Natural killer cell (primary cell): ENCODE measurements at regions not wholly inside any gene's neighbourhood (a gene's known extent, or its start where the extent isn't known, plus 50 kb on each side); places are given as distances from the start of the nearest gene placed in this dataset.
"Not testable (repeated sequence)": the region's sequence is repeated elsewhere in the genome, so short reads cannot be mapped to it uniquely, and the experiment has no call there.

Experiments used
- ATAC-seq, 3 donors: fragments of 150-1000 bp in 2 of 3; fragments of 200-7000 bp in 1 of 3; cut with Tn5 transposase; 1 replicate in 1 of 3; 2 replicates in 2 of 3; pipeline ENCODE4 v1.10.0; 2021; ENCODE audit warnings: mild to moderate bottlenecking in 2 of 3, moderate library complexity in 2 of 3
- DNase-seq, 2 donors: peaks; one replicate each; pipeline versions ENCODE4 v3.0.0 to v3.0.0-alpha.2; 2013 to 2021; ENCODE audit warnings: mixed read lengths in 1 of 2
- H3K27ac ChIP-seq: one replicate; pipeline ENCODE4 v1.5.1; 2013; ENCODE audit warnings: mild to moderate bottlenecking, low read length
- H3K27me3 ChIP-seq: one replicate; pipeline ENCODE4 v1.6.1; 2013; ENCODE audit warnings: low read length; ENCODE audit not compliant: control insufficient read depth, insufficient read depth
- H3K36me3 ChIP-seq: one replicate; pipeline ENCODE4 v1.6.1; 2013; ENCODE audit warnings: low read length; ENCODE audit not compliant: control insufficient read depth, insufficient read depth
- H3K4me1 ChIP-seq: one replicate; pipeline ENCODE4 v1.6.1; 2013; ENCODE audit warnings: low read length; ENCODE audit not compliant: control insufficient read depth, insufficient read depth
- H3K4me3 ChIP-seq: one replicate; pipeline ENCODE4 v1.5.1; 2013; ENCODE audit warnings: low read length
- H3K9me3 ChIP-seq: one replicate; pipeline ENCODE4 v1.6.1; 2013; ENCODE audit warnings: low read length; ENCODE audit not compliant: control insufficient read depth, insufficient read depth
- H3K27ac Mint-ChIP-seq, 2 donors: one replicate each; pipeline ENCODE4 v1.8.0; 2022; ENCODE audit warnings: mild to moderate bottlenecking in 2 of 2, mixed read lengths in 2 of 2, moderate library complexity in 1 of 2
- H3K27me3 Mint-ChIP-seq, 2 donors: one replicate each; pipeline ENCODE4 v1.8.0; 2022; ENCODE audit warnings: low read depth in 2 of 2, mixed read lengths in 2 of 2
- H3K36me3 Mint-ChIP-seq: one replicate; pipeline ENCODE4 v1.8.0; 2022; ENCODE audit warnings: mixed read lengths
- H3K4me1 Mint-ChIP-seq, 2 donors: one replicate each; pipeline ENCODE4 v1.8.0; 2022; ENCODE audit warnings: mixed read lengths in 2 of 2
- H3K4me3 Mint-ChIP-seq: one replicate; pipeline ENCODE4 v1.8.0; 2022; ENCODE audit warnings: mild to moderate bottlenecking, moderate library complexity, mixed read lengths
- H3K9me3 Mint-ChIP-seq, 2 donors: one replicate each; pipeline ENCODE4 v1.8.0; 2022; ENCODE audit warnings: mixed read lengths in 2 of 2
- CTCF ChIP-seq: fragments of 200-600 bp; IDR thresholded peaks from one replicate; pipeline ENCODE4 v1.8.0; 2022; ENCODE audit warnings: antibody characterized with exemption
- WGBS: methylation state at CpG from one replicate; pipeline ENCODE4 v1.1.7; 2013; ENCODE audit warnings: missing lambda C conversion rate; ENCODE audit not compliant: insufficient coverage; 5-methylcytosine and 5-hydroxymethylcytosine counted together
- intact Hi-C: fragments of 100-400 bp; cut with micrococcal nuclease; formaldehyde crosslinking; loops from one replicate; pipeline ENCODE4 v1.14.2; 2022

GRCh38 chr20:48444249-48444648 lies 383.6 kb downstream of the PREX1 start:
- H3K36me3 ChIP-seq: no peaks in the 10 kb centered on the region
- H3K4me1 Mint-ChIP-seq: no peaks in the 10 kb centered on the region
- ATAC-seq: no peak
- DNase-seq: no peak
- peaks cover 4% of the 10 kb centered on the region for H3K9me3 ChIP-seq
- TF ChIP-seq CTCF: no peak
- no peak overlapping the region for H3K4me3 ChIP-seq
- no peak overlapping the region for H3K4me3 Mint-ChIP-seq
- peaks cover 12% of the 10 kb centered on the region for H3K36me3 Mint-ChIP-seq
- H3K27me3 Mint-ChIP-seq: peaks cover 12 to 16% of the 10 kb centered on the region in 2 donors
- H3K4me1 ChIP-seq: no peaks in the 10 kb centered on the region
- intact Hi-C loops: no loop called here
- peaks cover 2% of the 10 kb centered on the region for H3K27me3 ChIP-seq
- H3K27ac ChIP-seq: no peak overlapping the region
- H3K27ac Mint-ChIP-seq: no peak overlapping the region
- peaks cover 4% of the 10 kb centered on the region in 2 donors for H3K9me3 Mint-ChIP-seq

GRCh38 chr20:48440916-48441315 lies 386.9 kb downstream of the PREX1 start:
- Mint-ChIP-seq H3K27ac (no peak overlapping the region), H3K4me3 (no peak overlapping the region), H3K27me3 (peaks cover 19 to 28% of the 10 kb centered on the region in 2 donors), H3K4me1 (no peaks in the 10 kb centered on the region), H3K9me3 (peaks cover 4 to 6% of the 10 kb centered on the region in 2 donors), H3K36me3 (peaks cover 12% of the 10 kb centered on the region)
- DNase-seq (no peak), ATAC-seq (no peak)
- Histone ChIP-seq H3K4me3 (no peak overlapping the region), H3K27me3 (peaks cover 2% of the 10 kb centered on the region), H3K36me3 (no peaks in the 10 kb centered on the region), H3K27ac (no peak overlapping the region), H3K4me1 (no peaks in the 10 kb centered on the region), H3K9me3 (peaks cover 4% of the 10 kb centered on the region)
- no peak for TF ChIP-seq CTCF
- intact Hi-C loops: no loop called here
- WGBS: 92% methylated on average over 8 of the region's 8 CpGs

GRCh38 chr20:48440261-48440660 lies 387.5 kb downstream of the PREX1 start:
- H3K9me3 Mint-ChIP-seq, intact Hi-C loops, H3K4me3 ChIP-seq, H3K4me1 Mint-ChIP-seq, H3K4me1 ChIP-seq, DNase-seq, H3K36me3 ChIP-seq, H3K27ac ChIP-seq, H3K9me3 ChIP-seq, H3K4me3 Mint-ChIP-seq, H3K27me3 ChIP-seq, H3K27ac Mint-ChIP-seq, ATAC-seq: not testable (repeated sequence)
- peaks cover 15 to 22% of the 10 kb centered on the region in 2 donors for H3K27me3 Mint-ChIP-seq
- H3K36me3 Mint-ChIP-seq: peaks cover 12% of the 10 kb centered on the region
- 80% methylated on average over 3 of the region's 3 CpGs for WGBS

DNA sequence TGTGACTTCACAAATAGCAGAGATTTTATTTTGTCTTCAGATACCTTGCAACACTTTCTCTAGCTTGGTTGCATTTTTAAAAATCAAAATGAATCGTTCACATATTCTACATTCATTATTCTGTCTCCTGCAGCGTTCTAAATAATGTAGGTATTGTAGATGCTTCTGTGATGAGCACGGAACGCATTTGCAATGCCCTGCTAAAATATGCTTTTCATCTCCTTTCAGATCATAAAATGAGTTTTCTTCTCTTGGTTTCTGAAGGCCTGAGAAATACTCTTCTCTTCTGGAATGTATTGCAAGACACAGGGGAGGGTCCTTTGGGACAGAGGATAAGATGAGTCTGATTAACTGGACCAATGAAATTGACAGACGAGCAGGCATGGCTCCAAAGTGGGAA lies 390.7 kb downstream of the PREX1 start:
- no peaks in the 10 kb centered on the region for H3K9me3 ChIP-seq
- H3K27me3 ChIP-seq: no peaks in the 10 kb centered on the region
- H3K4me1 ChIP-seq: no peaks in the 10 kb centered on the region
- DNase-seq: no peak
- intact Hi-C loops: no loop called here
- no peaks in the 10 kb centered on the region for H3K36me3 ChIP-seq
- no peak for TF ChIP-seq CTCF
- Mint-ChIP-seq H3K9me3 (peaks cover 0 to 2% of the 10 kb centered on the region in 2 donors), H3K4me3 (no peak overlapping the region), H3K27me3 (peaks cover 15 to 19% of the 10 kb centered on the region in 2 donors), H3K27ac (no peak overlapping the region), H3K36me3 (no peaks in the 10 kb centered on the region), H3K4me1 (peaks cover 0 to 1% of the 10 kb centered on the region in 2 donors)
- ATAC-seq: no peak
- WGBS: 78% methylated on average over 3 of the region's 5 CpGs
- H3K27ac ChIP-seq: no peak overlapping the region
- H3K4me3 ChIP-seq: no peak overlapping the region

- ATAC-seq, H3K4me3 Mint-ChIP-seq, H3K36me3 ChIP-seq, H3K4me1 ChIP-seq, H3K27ac Mint-ChIP-seq, H3K4me1 Mint-ChIP-seq, H3K27ac ChIP-seq, H3K9me3 ChIP-seq, DNase-seq, H3K27me3 ChIP-seq, H3K36me3 Mint-ChIP-seq, intact Hi-C loops, H3K9me3 Mint-ChIP-seq, H3K4me3 ChIP-seq: not testable (repeated sequence)
- WGBS: 78% methylated on average over 5 of the region's 8 CpGs
- H3K27me3 Mint-ChIP-seq: peaks cover 15 to 19% of the 10 kb centered on the region in 2 donors
Measured at GRCh38 chr20:48436609-48437008, 391.2 kb downstream of the PREX1 start.
